Spleen (tissue), 11 donors: ENCODE measurements at regions not wholly inside any gene's neighbourhood (a gene's known extent, or its start where the extent isn't known, plus 50 kb on each side); places are given as distances from the start of the nearest gene placed in this dataset.

Experiments used
- DNase-seq: peaks from one replicate; pipeline ENCODE4 v3.0.0-alpha.2; 2020
- H3K27ac ChIP-seq, 8 donors: fragments of 200-600 bp; sonication (generic) in 7 of 8; 1 replicate in 4 of 8; 2 replicates in 4 of 8; pipeline versions ENCODE4 v1.5.0 to v1.8.0; 2016 to 2021; ENCODE audit warnings: inconsistent platforms in 4 of 8, mild to moderate bottlenecking in 4 of 8, moderate library complexity in 1 of 8
- H3K27me3 ChIP-seq, 7 donors: fragments of 200-600 bp; sonication (generic) in 6 of 7; replicated peaks in 1 of 7; 1 replicate in 4 of 7; 2 replicates in 3 of 7; pipeline versions ENCODE4 v1.5.0 to v1.8.0; 2016 to 2021; ENCODE audit warnings: inconsistent platforms in 3 of 7, mild to moderate bottlenecking in 1 of 7
- H3K36me3 ChIP-seq, 6 donors: fragments of 200-600 bp; sonication (generic) in 5 of 6; 1 replicate in 4 of 6; 2 replicates in 2 of 6; pipeline versions ENCODE4 v1.5.0 to v1.8.0; 2016 to 2021; ENCODE audit warnings: inconsistent platforms in 2 of 6
- H3K4me1 ChIP-seq, 6 donors: fragments of 200-600 bp; sonication (generic) in 5 of 6; 1 replicate in 3 of 6; 2 replicates in 3 of 6; pipeline versions ENCODE4 v1.5.0 to v1.8.0; 2016 to 2021; ENCODE audit warnings: inconsistent platforms in 3 of 6
- H3K4me3 ChIP-seq, 8 donors: fragments of 200-600 bp; sonication (generic) in 7 of 8; 1 replicate in 4 of 8; 2 replicates in 4 of 8; pipeline versions ENCODE4 v1.5.0 to v1.8.0; 2016 to 2021; ENCODE audit warnings: inconsistent platforms in 4 of 8, mild to moderate bottlenecking in 4 of 8, moderate library complexity in 2 of 8
- H3K9me3 ChIP-seq, 8 donors: fragments of 200-600 bp; sonication (generic) in 7 of 8; 1 replicate in 4 of 8; 2 replicates in 4 of 8; pipeline versions ENCODE4 v1.5.0 to v1.8.0; 2016 to 2021; ENCODE audit warnings: inconsistent platforms in 4 of 8
- POLR2A ChIP-seq, 3 donors: fragments of 450-650 bp; IDR thresholded peaks; one replicate each; pipeline ENCODE4 v1.5.1; 2017; ENCODE audit warnings: antibody characterized with exemption in 3 of 3, mild to moderate bottlenecking in 1 of 3
- POLR2AphosphoS5 ChIP-seq, 3 donors: sonication (generic); formaldehyde crosslinking; IDR thresholded peaks; one replicate each; pipeline ENCODE4 v1.5.1; 2017; ENCODE audit warnings: antibody characterized with exemption in 3 of 3
- WGBS, 5 donors: extraction: QIAGEN DNeasy Blood & Tissue Kit in 3 of 5; methylation state at CpG; one replicate each; pipeline versions ENCODE4 v1.1.5 to v1.1.7; 2013 to 2018; 5-methylcytosine and 5-hydroxymethylcytosine counted together
- intact Hi-C: fragments of 100-400 bp; cut with DNase I; formaldehyde crosslinking; loops from one replicate; pipeline ENCODE4 v1.15.0; 2023; ENCODE audit warnings: low total_unique reads
- TF ChIP-seq, protein P1 (sequence below), 11 experiments: fragments of 200-600 bp in 7 of 11; fragments of 450-650 bp in 4 of 11; sonication (generic) in 4 of 11; IDR thresholded peaks in 8 of 11; conservative IDR thresholded peaks in 3 of 11; 1 replicate in 7 of 11; 2 replicates in 4 of 11; pipeline versions ENCODE4 v1.4.0 to v1.8.0; 2016 to 2021; ENCODE audit warnings: antibody characterized with exemption in 11 of 11, inconsistent platforms in 4 of 11, mild to moderate bottlenecking in 1 of 11
- donor health status: healthy with polysubstance abuse.
- donor health status: DM: no; HTN: no; CAD: no; lungs with moderate emphysema.
- donor health status: DM: no; HTN: no; CAD: no.
- donor health status: Bipolar disorder and iron deficiency.
- donor health status: healthy.
- donor health status: DM: no; HTN: no; CAD: no.
- donor health status: DM: yes; HTN: yes; CAD: no.

DNA sequence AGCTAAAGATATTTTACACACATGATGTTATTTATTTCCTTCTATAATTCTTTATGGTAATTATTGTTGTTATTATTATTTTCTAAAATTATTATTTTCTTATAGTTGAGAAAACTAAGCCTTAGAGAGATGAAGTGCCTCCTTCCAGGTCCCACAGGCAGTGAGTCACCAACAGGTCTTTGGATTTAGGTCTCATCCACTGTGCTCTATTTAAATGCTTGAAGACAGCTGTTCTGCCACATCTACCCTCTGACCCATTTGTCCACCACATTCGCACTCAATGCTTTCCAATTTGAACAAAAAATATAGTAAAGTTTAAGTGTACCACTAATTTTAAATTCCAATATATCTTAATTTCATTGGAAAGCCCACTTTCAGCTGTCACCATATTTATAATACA is 566.4 kb downstream of the PPARGC1A start:
- intact Hi-C loops, result no loop called here
- H3K4me1 ChIP-seq, result no peaks in the 10 kb centered on the region
- no peak overlapping the region for H3K27ac ChIP-seq
- DNase-seq, result no peak
- H3K4me3 ChIP-seq, result no peak overlapping the region
- H3K27me3 ChIP-seq, result no peaks in the 10 kb centered on the region
- 68 to 91% (median 79%) methylated on average over 1 of the region's 1 CpG for WGBS, 5 donors
- no peaks in the 10 kb centered on the region for H3K36me3 ChIP-seq
- no peaks in the 10 kb centered on the region for H3K9me3 ChIP-seq
- TF ChIP-seq POLR2AphosphoS5 (IDR thresholded peaks at IDR 0.05), result no peak
- no peak for TF ChIP-seq POLR2A (IDR thresholded peaks at IDR 0.05)
- TF ChIP-seq, protein P1, sequence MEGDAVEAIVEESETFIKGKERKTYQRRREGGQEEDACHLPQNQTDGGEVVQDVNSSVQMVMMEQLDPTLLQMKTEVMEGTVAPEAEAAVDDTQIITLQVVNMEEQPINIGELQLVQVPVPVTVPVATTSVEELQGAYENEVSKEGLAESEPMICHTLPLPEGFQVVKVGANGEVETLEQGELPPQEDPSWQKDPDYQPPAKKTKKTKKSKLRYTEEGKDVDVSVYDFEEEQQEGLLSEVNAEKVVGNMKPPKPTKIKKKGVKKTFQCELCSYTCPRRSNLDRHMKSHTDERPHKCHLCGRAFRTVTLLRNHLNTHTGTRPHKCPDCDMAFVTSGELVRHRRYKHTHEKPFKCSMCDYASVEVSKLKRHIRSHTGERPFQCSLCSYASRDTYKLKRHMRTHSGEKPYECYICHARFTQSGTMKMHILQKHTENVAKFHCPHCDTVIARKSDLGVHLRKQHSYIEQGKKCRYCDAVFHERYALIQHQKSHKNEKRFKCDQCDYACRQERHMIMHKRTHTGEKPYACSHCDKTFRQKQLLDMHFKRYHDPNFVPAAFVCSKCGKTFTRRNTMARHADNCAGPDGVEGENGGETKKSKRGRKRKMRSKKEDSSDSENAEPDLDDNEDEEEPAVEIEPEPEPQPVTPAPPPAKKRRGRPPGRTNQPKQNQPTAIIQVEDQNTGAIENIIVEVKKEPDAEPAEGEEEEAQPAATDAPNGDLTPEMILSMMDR (IDR thresholded peaks at IDR 0.05 in 8 of 11, conservative IDR thresholded peaks at IDR 0.05 in 3 of 11), result no peak

DNA sequence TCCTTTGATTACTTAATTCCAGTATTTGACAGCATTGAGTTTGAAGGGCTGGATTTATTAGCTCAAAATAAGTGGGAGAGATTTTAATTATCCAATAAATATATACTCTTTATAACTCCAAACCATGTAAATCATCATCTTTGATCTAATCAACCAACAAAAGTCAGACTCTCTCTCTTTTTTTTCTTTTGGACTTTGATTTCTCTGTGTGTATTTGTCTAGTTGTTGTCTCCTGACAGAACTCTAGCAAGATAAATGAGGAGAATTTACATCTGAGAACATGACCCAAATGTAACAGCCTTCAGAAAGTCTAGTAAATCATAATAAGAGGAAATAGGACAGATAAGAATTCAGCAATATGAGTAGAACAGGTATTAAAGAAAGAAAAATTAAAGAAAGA is 567.1 kb downstream of the PPARGC1A start:
- Histone ChIP-seq H3K27me3 (no peaks in the 10 kb centered on the region), H3K36me3 (no peaks in the 10 kb centered on the region), H3K4me3 (no peak overlapping the region), H3K4me1 (no peaks in the 10 kb centered on the region), H3K27ac (no peak overlapping the region), H3K9me3 (no peaks in the 10 kb centered on the region)
- intact Hi-C loops, result no loop called here
- no peak for DNase-seq
- TF ChIP-seq, protein P1 (IDR thresholded peaks at IDR 0.05 in 8 of 11, conservative IDR thresholded peaks at IDR 0.05 in 3 of 11), result no peak
- TF ChIP-seq POLR2A (IDR thresholded peaks at IDR 0.05) (no peak), POLR2AphosphoS5 (IDR thresholded peaks at IDR 0.05) (no peak)

DNA sequence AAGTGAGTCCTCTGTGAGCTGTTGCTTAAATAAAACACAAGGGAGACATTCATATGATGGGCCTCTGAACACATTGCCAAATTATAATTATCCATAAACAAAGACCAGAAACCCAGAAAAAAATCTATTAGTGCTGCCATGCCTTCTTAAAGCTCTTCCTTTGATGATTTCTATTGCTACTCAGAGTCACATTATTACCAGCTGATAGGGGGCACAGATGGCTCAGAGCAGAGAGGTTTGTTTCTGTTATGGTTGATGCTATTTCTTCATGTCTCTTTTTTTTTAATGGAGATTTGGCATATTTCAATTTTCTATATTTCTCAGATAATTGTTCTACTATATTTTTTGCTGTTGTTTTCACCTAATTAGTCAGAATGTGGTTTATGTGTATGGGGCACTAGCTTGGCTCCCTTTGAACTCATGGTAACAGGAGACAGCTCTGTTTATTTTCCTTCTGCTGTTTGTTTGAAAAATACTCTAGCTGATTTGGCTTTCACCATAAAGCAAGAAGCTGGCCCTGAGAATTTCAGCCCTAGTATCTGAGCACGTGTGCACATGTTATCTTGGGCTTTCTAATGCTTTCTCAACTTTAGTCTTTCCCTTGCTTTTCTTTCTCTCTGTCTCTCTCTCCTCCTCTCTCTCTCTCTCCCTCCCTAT is 568.8 kb downstream of the PPARGC1A start:
- no peak for TF ChIP-seq POLR2AphosphoS5 (IDR thresholded peaks at IDR 0.05)
- TF ChIP-seq, protein P1 (IDR thresholded peaks at IDR 0.05 in 8 of 11, conservative IDR thresholded peaks at IDR 0.05 in 3 of 11), result no peak
- TF ChIP-seq POLR2A (IDR thresholded peaks at IDR 0.05), result no peak
- Histone ChIP-seq H3K36me3 (no peaks in the 10 kb centered on the region), H3K27me3 (no peaks in the 10 kb centered on the region), H3K9me3 (no peaks in the 10 kb centered on the region), H3K27ac (no peak overlapping the region), H3K4me1 (no peaks in the 10 kb centered on the region), H3K4me3 (no peak overlapping the region)
- intact Hi-C loops, result no loop called here
- 32 to 61% (median 57%) methylated on average over 1 of the region's 1 CpG for WGBS, 5 donors
- DNase-seq, result no peak

DNA sequence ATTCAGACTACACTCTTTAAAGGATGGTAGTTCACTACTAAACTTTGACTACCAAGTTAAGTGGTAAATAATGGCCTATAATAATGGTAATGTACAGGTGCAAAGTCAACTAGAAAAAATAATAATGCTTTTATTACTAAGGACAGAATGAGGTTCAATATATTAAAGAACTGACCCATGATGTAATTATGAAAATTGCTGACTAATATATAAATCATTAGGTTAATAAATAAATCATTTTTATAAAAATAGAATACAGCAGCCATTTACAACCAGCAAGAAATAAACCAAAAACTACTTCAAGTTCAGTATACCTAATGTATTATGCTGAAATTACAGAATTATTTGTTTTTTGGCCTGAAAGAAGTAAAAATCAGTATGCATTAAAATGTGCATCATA is 577.2 kb downstream of the PPARGC1A start:
- Histone ChIP-seq H3K36me3 (no peaks in the 10 kb centered on the region), H3K9me3 (no peaks in the 10 kb centered on the region), H3K4me1 (no peaks in the 10 kb centered on the region), H3K4me3 (no peak overlapping the region), H3K27ac (no peak overlapping the region), H3K27me3 (no peaks in the 10 kb centered on the region)
- DNase-seq, result no peak
- TF ChIP-seq, protein P1 (IDR thresholded peaks at IDR 0.05 in 8 of 11, conservative IDR thresholded peaks at IDR 0.05 in 3 of 11), result no peak
- TF ChIP-seq POLR2AphosphoS5 (IDR thresholded peaks at IDR 0.05), result no peak
- TF ChIP-seq POLR2A (IDR thresholded peaks at IDR 0.05), result no peak
- intact Hi-C loops, result no loop called here
